ENCODE measurements at regions not wholly inside any gene's neighbourhood (a gene's known extent, or its start where the extent isn't known, plus 50 kb on each side); places are given as distances from the start of the nearest gene placed in this dataset.

DNA sequence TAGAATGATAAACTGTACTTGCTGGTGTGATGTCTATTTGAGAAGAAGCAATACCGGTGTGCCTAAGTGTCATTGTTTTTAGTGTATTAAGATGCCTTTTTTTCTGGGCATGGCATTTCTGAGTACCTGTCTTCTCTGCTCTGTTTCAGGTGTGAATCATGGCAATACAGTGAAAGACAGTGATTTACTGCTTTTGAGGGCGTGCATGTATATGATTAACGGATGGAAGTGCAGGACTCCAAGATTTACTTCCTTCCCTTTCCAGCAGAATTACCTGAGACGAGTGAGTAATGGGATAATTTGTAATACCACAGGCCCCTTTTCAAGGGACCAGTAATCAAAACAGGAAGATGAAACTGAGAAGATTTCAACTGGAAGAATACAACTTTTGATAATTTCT lies 315.8 kb downstream of the SOX4 start:
- TF ChIP-seq, protein P1, sequence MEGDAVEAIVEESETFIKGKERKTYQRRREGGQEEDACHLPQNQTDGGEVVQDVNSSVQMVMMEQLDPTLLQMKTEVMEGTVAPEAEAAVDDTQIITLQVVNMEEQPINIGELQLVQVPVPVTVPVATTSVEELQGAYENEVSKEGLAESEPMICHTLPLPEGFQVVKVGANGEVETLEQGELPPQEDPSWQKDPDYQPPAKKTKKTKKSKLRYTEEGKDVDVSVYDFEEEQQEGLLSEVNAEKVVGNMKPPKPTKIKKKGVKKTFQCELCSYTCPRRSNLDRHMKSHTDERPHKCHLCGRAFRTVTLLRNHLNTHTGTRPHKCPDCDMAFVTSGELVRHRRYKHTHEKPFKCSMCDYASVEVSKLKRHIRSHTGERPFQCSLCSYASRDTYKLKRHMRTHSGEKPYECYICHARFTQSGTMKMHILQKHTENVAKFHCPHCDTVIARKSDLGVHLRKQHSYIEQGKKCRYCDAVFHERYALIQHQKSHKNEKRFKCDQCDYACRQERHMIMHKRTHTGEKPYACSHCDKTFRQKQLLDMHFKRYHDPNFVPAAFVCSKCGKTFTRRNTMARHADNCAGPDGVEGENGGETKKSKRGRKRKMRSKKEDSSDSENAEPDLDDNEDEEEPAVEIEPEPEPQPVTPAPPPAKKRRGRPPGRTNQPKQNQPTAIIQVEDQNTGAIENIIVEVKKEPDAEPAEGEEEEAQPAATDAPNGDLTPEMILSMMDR (IDR thresholded peaks at IDR 0.05): no peak
- TF ChIP-seq SIN3A (IDR thresholded peaks at IDR 0.05; ENCODE audit: borderline replicate concordance, insufficient read depth, low read depth, low read length): no peak
- TF ChIP-seq POLR2AphosphoS5 (IDR thresholded peaks at IDR 0.05; ENCODE audit: low read depth, low read length): no peak
